ENCODE measurements at regions not wholly inside any gene's neighbourhood (a gene's known extent, or its start where the extent isn't known, plus 50 kb on each side); places are given as distances from the start of the nearest gene placed in this dataset.

DNA sequence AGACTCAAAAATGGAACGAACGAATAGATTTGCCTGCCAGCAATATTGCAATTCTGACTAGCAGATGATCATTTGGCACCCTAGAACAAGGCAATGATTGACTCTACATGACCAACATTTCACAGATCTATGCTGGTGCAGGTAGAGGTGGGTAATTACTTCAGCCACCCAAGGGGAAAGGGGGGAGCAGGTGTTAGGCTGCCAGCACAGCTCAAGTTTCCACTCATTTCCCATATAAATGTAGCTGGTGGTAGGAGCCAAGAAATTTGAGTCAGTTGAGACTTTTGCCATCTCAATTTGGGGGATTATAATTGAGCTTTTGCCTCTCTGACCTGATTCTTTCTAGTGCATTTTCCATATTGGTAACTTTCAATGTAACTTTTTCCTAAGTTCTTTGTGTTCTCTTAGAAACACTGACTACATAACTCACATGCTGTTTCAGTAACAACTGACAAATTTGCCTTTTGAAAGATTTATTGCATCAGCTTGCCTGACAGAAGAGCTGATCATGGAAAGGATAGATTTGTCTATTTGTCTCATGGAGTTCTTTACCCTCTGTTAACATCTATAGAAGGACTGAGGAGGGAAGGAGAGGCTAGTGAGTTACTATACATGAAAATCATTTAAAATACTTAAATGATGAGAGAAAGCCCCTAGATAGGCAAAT is 902.5 kb downstream of the ZPLD1 start:
- H3K36me3 ChIP-seq (ENCODE audit: control insufficient read depth in 2 of 2, insufficient read depth in 2 of 2, low read length in 2 of 2), result no peaks in the 10 kb centered on the region
- H3K27ac ChIP-seq (ENCODE audit: low read depth in 2 of 2, low read length in 2 of 2), result no peak overlapping the region
- H3K9ac ChIP-seq (ENCODE audit: low read depth in 1 of 2, low read length in 2 of 2), result no peak overlapping the region
- no peak overlapping the region for H3K4me3 ChIP-seq (ENCODE audit: low read length in 2 of 2)
- H3K27me3 ChIP-seq (ENCODE audit: control insufficient read depth in 2 of 2, insufficient read depth in 2 of 2, low read length in 2 of 2), result no peaks in the 10 kb centered on the region
- H3K9me3 ChIP-seq (ENCODE audit: control insufficient read depth in 2 of 2, low read length in 2 of 2), result no peaks in the 10 kb centered on the region
- H3K4me1 ChIP-seq (ENCODE audit: control insufficient read depth in 2 of 2, insufficient read depth in 2 of 2, low read length in 2 of 2), result no peaks in the 10 kb centered on the region

- no peak overlapping the region for H3K4me3 ChIP-seq (ENCODE audit: low read length in 2 of 2)
- H3K27me3 ChIP-seq (ENCODE audit: control insufficient read depth in 2 of 2, insufficient read depth in 2 of 2, low read length in 2 of 2), result no peaks in the 10 kb centered on the region
- no peak overlapping the region for H3K9ac ChIP-seq (ENCODE audit: low read depth in 1 of 2, low read length in 2 of 2)
- H3K36me3 ChIP-seq (ENCODE audit: control insufficient read depth in 2 of 2, insufficient read depth in 2 of 2, low read length in 2 of 2), result no peaks in the 10 kb centered on the region
- H3K27ac ChIP-seq (ENCODE audit: low read depth in 2 of 2, low read length in 2 of 2), result no peak overlapping the region
- no peaks in the 10 kb centered on the region for H3K9me3 ChIP-seq (ENCODE audit: control insufficient read depth in 2 of 2, low read length in 2 of 2)
- no peaks in the 10 kb centered on the region for H3K4me1 ChIP-seq (ENCODE audit: control insufficient read depth in 2 of 2, insufficient read depth in 2 of 2, low read length in 2 of 2)
Measured at GRCh38 chr3:103341078-103341606, 906.3 kb downstream of the ZPLD1 start.

GRCh38 chr3:103342205-103342731 is 907.5 kb downstream of the ZPLD1 start:
- Histone ChIP-seq H3K4me3 (ENCODE audit: low read length in 2 of 2) (no peak overlapping the region), H3K9me3 (ENCODE audit: control insufficient read depth in 2 of 2, low read length in 2 of 2) (no peaks in the 10 kb centered on the region), H3K27ac (ENCODE audit: low read depth in 2 of 2, low read length in 2 of 2) (no peak overlapping the region), H3K4me1 (ENCODE audit: control insufficient read depth in 2 of 2, insufficient read depth in 2 of 2, low read length in 2 of 2) (no peaks in the 10 kb centered on the region), H3K36me3 (ENCODE audit: control insufficient read depth in 2 of 2, insufficient read depth in 2 of 2, low read length in 2 of 2) (no peaks in the 10 kb centered on the region), H3K9ac (ENCODE audit: low read depth in 1 of 2, low read length in 2 of 2) (no peak overlapping the region), H3K27me3 (ENCODE audit: control insufficient read depth in 2 of 2, insufficient read depth in 2 of 2, low read length in 2 of 2) (no peaks in the 10 kb centered on the region)

DNA sequence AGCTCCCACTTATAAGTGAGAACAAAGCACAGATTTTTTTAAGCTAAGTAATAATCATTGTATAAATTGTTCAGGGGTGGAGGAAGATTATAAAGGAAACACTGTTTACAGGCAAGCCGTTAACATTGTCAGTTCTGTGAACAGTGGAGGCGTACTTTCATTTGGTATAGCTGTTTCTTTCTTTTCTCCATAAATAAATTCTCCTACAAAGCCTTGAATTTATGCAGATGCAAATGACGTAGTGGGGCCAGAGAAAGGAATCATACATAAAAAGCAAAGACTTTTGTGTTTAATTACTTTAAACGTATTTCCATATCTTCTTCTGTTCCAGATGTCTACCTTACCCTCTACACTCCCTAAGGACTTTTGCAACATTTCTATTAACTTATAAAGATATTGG is 914.9 kb downstream of the ZPLD1 start:
- Histone ChIP-seq H3K36me3 (ENCODE audit: control insufficient read depth in 2 of 2, insufficient read depth in 2 of 2, low read length in 2 of 2) (no peaks in the 10 kb centered on the region), H3K4me3 (ENCODE audit: low read length in 2 of 2) (no peak overlapping the region), H3K27me3 (ENCODE audit: control insufficient read depth in 2 of 2, insufficient read depth in 2 of 2, low read length in 2 of 2) (no peaks in the 10 kb centered on the region), H3K4me1 (ENCODE audit: control insufficient read depth in 2 of 2, insufficient read depth in 2 of 2, low read length in 2 of 2) (no peaks in the 10 kb centered on the region), H3K9ac (ENCODE audit: low read depth in 1 of 2, low read length in 2 of 2) (no peak overlapping the region), H3K27ac (ENCODE audit: low read depth in 2 of 2, low read length in 2 of 2) (no peak overlapping the region), H3K9me3 (ENCODE audit: control insufficient read depth in 2 of 2, low read length in 2 of 2) (no peaks in the 10 kb centered on the region)

DNA sequence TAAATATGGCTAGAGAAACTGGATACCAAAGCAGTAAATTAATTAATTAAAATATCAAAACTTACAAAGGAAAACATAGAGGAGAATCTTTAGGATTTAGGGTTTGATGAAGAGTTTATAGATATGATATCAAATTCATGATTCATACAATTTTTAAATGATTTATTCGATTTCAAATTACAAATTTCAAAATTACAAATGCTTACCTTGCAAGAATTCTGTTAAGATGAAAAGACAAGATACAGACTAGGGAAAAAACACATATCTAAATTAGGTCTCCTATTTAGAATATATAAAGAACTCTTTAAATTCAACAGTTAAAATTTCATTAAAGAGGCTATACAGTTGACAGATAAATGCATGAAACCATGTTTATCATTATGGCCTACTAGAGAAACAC is 930.7 kb downstream of the ZPLD1 start:
- Histone ChIP-seq H3K27me3 (ENCODE audit: control insufficient read depth in 2 of 2, insufficient read depth in 2 of 2, low read length in 2 of 2) (no peaks in the 10 kb centered on the region), H3K4me1 (ENCODE audit: control insufficient read depth in 2 of 2, insufficient read depth in 2 of 2, low read length in 2 of 2) (no peaks in the 10 kb centered on the region), H3K36me3 (ENCODE audit: control insufficient read depth in 2 of 2, insufficient read depth in 2 of 2, low read length in 2 of 2) (no peaks in the 10 kb centered on the region), H3K9ac (ENCODE audit: low read depth in 1 of 2, low read length in 2 of 2) (no peak overlapping the region), H3K4me3 (ENCODE audit: low read length in 2 of 2) (no peak overlapping the region), H3K27ac (ENCODE audit: low read depth in 2 of 2, low read length in 2 of 2) (no peak overlapping the region), H3K9me3 (ENCODE audit: control insufficient read depth in 2 of 2, low read length in 2 of 2) (no peaks in the 10 kb centered on the region)

DNA sequence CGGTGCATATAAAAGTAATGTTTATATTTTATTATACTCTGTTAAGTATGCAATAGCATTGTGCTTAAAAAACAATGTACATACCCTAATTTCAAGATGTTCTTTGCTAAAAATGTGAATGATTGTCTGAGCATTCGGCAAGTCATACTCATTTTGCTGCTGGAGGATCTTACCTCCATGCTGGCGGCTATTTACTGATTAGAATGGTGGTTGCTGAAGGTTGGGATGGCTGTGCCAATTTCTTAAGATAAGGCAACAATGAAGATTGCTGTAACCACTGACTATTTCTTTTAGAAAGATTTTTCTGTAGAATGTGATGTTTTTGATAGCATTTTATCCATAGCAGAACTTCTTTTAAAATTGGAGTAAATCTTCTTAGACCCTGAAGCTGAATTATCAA is 932.7 kb downstream of the ZPLD1 start:
- Histone ChIP-seq H3K27ac (ENCODE audit: low read depth in 2 of 2, low read length in 2 of 2) (no peak overlapping the region), H3K9me3 (ENCODE audit: control insufficient read depth in 2 of 2, low read length in 2 of 2) (no peaks in the 10 kb centered on the region), H3K27me3 (ENCODE audit: control insufficient read depth in 2 of 2, insufficient read depth in 2 of 2, low read length in 2 of 2) (no peaks in the 10 kb centered on the region), H3K9ac (ENCODE audit: low read depth in 1 of 2, low read length in 2 of 2) (no peak overlapping the region), H3K4me1 (ENCODE audit: control insufficient read depth in 2 of 2, insufficient read depth in 2 of 2, low read length in 2 of 2) (no peaks in the 10 kb centered on the region), H3K36me3 (ENCODE audit: control insufficient read depth in 2 of 2, insufficient read depth in 2 of 2, low read length in 2 of 2) (no peaks in the 10 kb centered on the region), H3K4me3 (ENCODE audit: low read length in 2 of 2) (no peak overlapping the region)

DNA sequence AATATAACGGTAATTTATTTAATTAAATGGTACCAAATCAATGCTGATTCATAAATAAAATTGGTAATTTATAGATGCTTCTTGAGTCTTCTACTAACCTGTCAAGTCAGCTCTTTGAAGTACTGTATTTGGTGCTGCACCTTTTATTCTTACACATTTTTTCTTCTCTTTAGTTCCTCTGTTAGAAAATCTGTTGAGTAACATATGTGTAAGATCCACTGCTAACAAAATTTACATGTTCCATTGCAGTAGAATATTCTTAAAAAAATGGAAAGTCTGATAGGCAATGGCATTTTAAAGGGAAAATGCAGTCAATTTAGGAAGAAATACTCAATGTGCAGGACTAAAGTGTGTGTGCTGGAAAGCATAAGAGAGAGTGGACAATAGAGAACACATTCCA is 936.6 kb downstream of the ZPLD1 start:
- Histone ChIP-seq H3K9me3 (ENCODE audit: control insufficient read depth in 2 of 2, low read length in 2 of 2) (no peaks in the 10 kb centered on the region), H3K27ac (ENCODE audit: low read depth in 2 of 2, low read length in 2 of 2) (no peak overlapping the region), H3K9ac (ENCODE audit: low read depth in 1 of 2, low read length in 2 of 2) (no peak overlapping the region)

DNA sequence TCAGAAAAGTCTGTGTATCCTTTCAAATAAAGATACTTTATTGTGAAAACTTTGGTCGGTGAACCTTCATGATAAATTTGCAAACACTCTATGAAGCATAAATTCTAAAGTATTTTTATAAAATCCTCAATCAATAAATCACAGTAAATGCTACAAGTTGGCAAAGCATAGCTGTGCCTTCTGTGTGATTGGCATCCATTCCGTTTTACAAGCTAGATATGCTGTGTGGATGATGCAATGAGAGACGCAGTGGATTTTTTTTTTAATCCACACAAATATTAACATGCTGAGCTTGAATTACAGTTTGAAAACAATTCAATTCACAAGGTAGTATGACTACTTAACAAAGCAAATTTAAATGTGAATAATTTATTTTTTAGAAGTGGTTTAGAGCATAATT is 937.2 kb downstream of the ZPLD1 start:
- Histone ChIP-seq H3K9ac (ENCODE audit: low read depth in 1 of 2, low read length in 2 of 2) (no peak overlapping the region), H3K36me3 (ENCODE audit: control insufficient read depth in 2 of 2, insufficient read depth in 2 of 2, low read length in 2 of 2) (no peaks in the 10 kb centered on the region), H3K4me1 (ENCODE audit: control insufficient read depth in 2 of 2, insufficient read depth in 2 of 2, low read length in 2 of 2) (no peaks in the 10 kb centered on the region), H3K27me3 (ENCODE audit: control insufficient read depth in 2 of 2, insufficient read depth in 2 of 2, low read length in 2 of 2) (no peaks in the 10 kb centered on the region), H3K27ac (ENCODE audit: low read depth in 2 of 2, low read length in 2 of 2) (no peak overlapping the region), H3K9me3 (ENCODE audit: control insufficient read depth in 2 of 2, low read length in 2 of 2) (no peaks in the 10 kb centered on the region), H3K4me3 (ENCODE audit: low read length in 2 of 2) (no peak overlapping the region)

More for the DNA sequence above, 936.6 kb downstream of the ZPLD1 start:
- Histone ChIP-seq H3K36me3 (ENCODE audit: control insufficient read depth in 2 of 2, insufficient read depth in 2 of 2, low read length in 2 of 2) (no peaks in the 10 kb centered on the region), H3K4me3 (ENCODE audit: low read length in 2 of 2) (no peak overlapping the region), H3K27me3 (ENCODE audit: control insufficient read depth in 2 of 2, insufficient read depth in 2 of 2, low read length in 2 of 2) (no peaks in the 10 kb centered on the region), H3K4me1 (ENCODE audit: control insufficient read depth in 2 of 2, insufficient read depth in 2 of 2, low read length in 2 of 2) (no peaks in the 10 kb centered on the region)

DNA sequence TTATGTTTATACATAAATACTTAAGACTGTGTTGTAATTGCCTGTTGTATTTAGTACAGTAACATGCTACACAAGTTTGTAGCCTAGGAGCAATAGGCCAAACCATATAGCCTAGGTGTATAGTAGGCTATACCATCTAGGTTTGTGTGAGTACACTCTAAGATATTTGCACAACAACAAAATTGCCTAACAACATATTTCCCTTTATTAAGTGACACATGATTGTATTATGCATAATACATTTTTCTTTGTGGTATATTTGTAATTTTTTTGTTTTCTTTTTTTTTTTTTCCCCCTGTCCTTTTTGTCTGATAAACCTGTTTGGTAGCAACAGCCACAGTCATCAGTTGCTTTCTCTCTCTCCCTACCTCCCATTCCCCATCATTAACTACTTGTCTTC is 945.6 kb downstream of the ZPLD1 start:
- Histone ChIP-seq H3K9me3 (ENCODE audit: control insufficient read depth in 2 of 2, low read length in 2 of 2) (no peaks in the 10 kb centered on the region), H3K9ac (ENCODE audit: low read depth in 1 of 2, low read length in 2 of 2) (no peak overlapping the region), H3K4me1 (ENCODE audit: control insufficient read depth in 2 of 2, insufficient read depth in 2 of 2, low read length in 2 of 2) (no peaks in the 10 kb centered on the region), H3K36me3 (ENCODE audit: control insufficient read depth in 2 of 2, insufficient read depth in 2 of 2, low read length in 2 of 2) (no peaks in the 10 kb centered on the region), H3K27me3 (ENCODE audit: control insufficient read depth in 2 of 2, insufficient read depth in 2 of 2, low read length in 2 of 2) (no peaks in the 10 kb centered on the region), H3K4me3 (ENCODE audit: low read length in 2 of 2) (no peak overlapping the region), H3K27ac (ENCODE audit: low read depth in 2 of 2, low read length in 2 of 2) (no peak overlapping the region)

DNA sequence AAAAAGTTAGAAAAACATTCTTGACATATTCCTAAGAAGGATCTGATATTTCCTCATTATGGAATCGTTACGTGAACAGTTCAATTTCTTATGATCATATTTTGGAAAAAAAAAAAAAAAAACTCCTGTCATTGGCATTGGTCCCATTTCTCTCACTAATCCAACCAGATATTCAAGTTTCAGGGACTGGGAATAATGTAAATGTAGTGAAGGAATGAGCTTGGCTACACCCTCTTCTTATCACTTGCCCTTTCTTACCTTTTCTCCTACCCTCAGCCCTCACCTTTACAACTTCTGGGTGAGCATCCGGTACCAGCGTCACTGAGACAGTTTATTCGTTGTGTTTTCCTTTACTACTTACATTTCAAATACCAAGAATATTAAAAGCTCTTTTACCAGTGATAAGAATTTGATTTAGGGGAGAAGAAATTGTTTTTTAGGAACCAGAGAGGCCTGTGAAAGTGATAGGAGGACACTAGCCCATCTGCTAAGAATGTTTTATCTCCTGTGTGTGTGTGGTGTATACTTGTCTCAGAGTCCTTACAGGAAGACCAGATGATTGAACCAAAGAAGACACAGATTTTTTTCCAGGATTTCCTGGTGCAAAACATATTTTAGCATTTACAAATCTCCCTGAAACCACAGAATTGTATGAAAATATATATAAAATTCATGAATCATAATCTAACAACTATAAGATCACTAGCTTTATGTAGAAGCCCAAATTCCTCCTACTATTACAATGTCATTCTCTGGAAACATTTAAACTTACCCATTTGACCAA is 946.7 kb downstream of the ZPLD1 start:
- Histone ChIP-seq H3K9ac (ENCODE audit: low read depth in 1 of 2, low read length in 2 of 2) (no peak overlapping the region), H3K4me3 (ENCODE audit: low read length in 2 of 2) (no peak overlapping the region)

More for the DNA sequence above, 946.7 kb downstream of the ZPLD1 start:
- Histone ChIP-seq H3K36me3 (ENCODE audit: control insufficient read depth in 2 of 2, insufficient read depth in 2 of 2, low read length in 2 of 2) (no peaks in the 10 kb centered on the region), H3K27ac (ENCODE audit: low read depth in 2 of 2, low read length in 2 of 2) (no peak overlapping the region), H3K4me1 (ENCODE audit: control insufficient read depth in 2 of 2, insufficient read depth in 2 of 2, low read length in 2 of 2) (no peaks in the 10 kb centered on the region), H3K9me3 (ENCODE audit: control insufficient read depth in 2 of 2, low read length in 2 of 2) (no peaks in the 10 kb centered on the region), H3K27me3 (ENCODE audit: control insufficient read depth in 2 of 2, insufficient read depth in 2 of 2, low read length in 2 of 2) (no peaks in the 10 kb centered on the region)
